HepG2 (cell line): ENCODE measurements at regions not wholly inside any gene's neighbourhood (a gene's known extent, or its start where the extent isn't known, plus 50 kb on each side); places are given as distances from the start of the nearest gene placed in this dataset.

Source experiments
- ATAC-seq: fragments of 200-7000 bp; cut with Tn5 transposase; 3 replicates; pipeline ENCODE4 v1.9.1; 2020; ENCODE audit warnings: mild to moderate bottlenecking, moderate library complexity
- BruUV-seq: library from RNA; stranded (reverse); fragments of 400-500 nt; replicated peaks from 2 replicates; lab custom pipeline; 2021; lab: Mats Ljungman, UMichigan
- CTCF ChIA-PET: fragments of 300-600 bp; formaldehyde crosslinking; extraction: SDS; loops from one replicate; lab custom pipeline; 2021; ENCODE audit warnings: low total read pairs, inconsistent platforms, low intra/inter-chr PET ratio; lab: Yijun Ruan, JAX
- POLR2A ChIA-PET: fragments of 350-600 bp; sonication (Branson Sonifier 250); formaldehyde crosslinking; loops from one replicate; lab custom pipeline; 2020; ENCODE audit warnings: antibody characterized with exemption, inconsistent platforms; lab: Yijun Ruan, JAX
- DNase-seq: peaks from one replicate; pipeline ENCODE4 v3.0.0-alpha.2; 2015; ENCODE audit warnings: low spot score
- FAIRE-seq: peaks from 3 replicates; lab custom pipeline; 2011; peaks lifted over from hg19 to GRCh38; lab: Jason Lieb, UNC
- H2AFZ ChIP-seq: one replicate; pipeline ENCODE4 v1.6.1; 2011; ENCODE audit warnings: low read length, inconsistent platforms
- H3K27ac ChIP-seq: fragments of 300-600 bp; 3 replicates; pipeline ENCODE4 v1.8.0; 2011; ENCODE audit warnings: mixed run types, mild to moderate bottlenecking, mixed read lengths, low read length, inconsistent platforms; ENCODE audit not compliant: insufficient read depth; ENCODE audit errors: extremely low read length
- H3K27me3 ChIP-seq, 2 experiments: fragments of 200-600 bp in 1 of 2; 2 replicates in 1 of 2; 3 replicates in 1 of 2; pipeline versions ENCODE4 v1.6.0 to v1.8.0; 2011; ENCODE audit warnings: low read length in 2 of 2, mild to moderate bottlenecking in 2 of 2, moderate library complexity in 2 of 2, inconsistent platforms in 1 of 2; ENCODE audit not compliant: insufficient read depth in 2 of 2, control insufficient read depth in 1 of 2
- H3K36me3 ChIP-seq, 2 experiments: fragments of 200-600 bp in 1 of 2; replicated peaks in 1 of 2; 2 replicates in 1 of 2; 3 replicates in 1 of 2; pipeline versions ENCODE4 v1.5.1 to v1.8.0; 2011; ENCODE audit warnings: low read length in 2 of 2, inconsistent platforms in 1 of 2; ENCODE audit not compliant: insufficient read depth in 2 of 2, control insufficient read depth in 1 of 2
- H3K4me1 ChIP-seq: 2 replicates; pipeline ENCODE4 v1.5.1; 2012; ENCODE audit warnings: low read length, inconsistent platforms; ENCODE audit not compliant: insufficient read depth
- H3K4me2 ChIP-seq: 2 replicates; pipeline ENCODE4 v1.6.0; 2011; ENCODE audit warnings: low read depth, low read length, inconsistent platforms
- H3K4me3 ChIP-seq, 3 experiments: fragments of 200-600 bp in 1 of 3; sonication (generic), shearing (Covaris generic) in 1 of 3; replicated peaks in 1 of 3; 2 replicates each; pipeline ENCODE4 v1.5.1; 2011 to 2016; ENCODE audit warnings: low read length in 3 of 3, inconsistent platforms in 2 of 3, low read depth in 2 of 3, mild to moderate bottlenecking in 2 of 3, control low read depth in 1 of 3, mixed read lengths in 1 of 3; ENCODE audit not compliant: insufficient read depth in 1 of 3
- H3K79me2 ChIP-seq: one replicate; pipeline ENCODE4 v1.6.1; 2011; ENCODE audit warnings: low read length, inconsistent platforms; ENCODE audit not compliant: insufficient read depth
- H3K9ac ChIP-seq: 2 replicates; pipeline ENCODE4 v1.6.0; 2011; ENCODE audit warnings: mild to moderate bottlenecking, low read depth, low read length, inconsistent platforms; ENCODE audit not compliant: insufficient read depth
- H3K9me3 ChIP-seq: 2 replicates; pipeline ENCODE4 v1.5.1; 2012; ENCODE audit warnings: mild to moderate bottlenecking, low read length
- H4K20me1 ChIP-seq: 2 replicates; pipeline ENCODE4 v1.6.0; 2011; ENCODE audit warnings: inconsistent platforms, mild to moderate bottlenecking, low read length, moderate library complexity; ENCODE audit not compliant: insufficient read depth
- ARNT2 ChIP-seq: sonication (generic); formaldehyde crosslinking; IDR thresholded peaks from 2 replicates; pipeline ENCODE4 v1.8.0; 2022; ENCODE audit warnings: mild to moderate bottlenecking, low read depth, missing genetic modification reagents, moderate library complexity
- BRD4 ChIP-seq: sonication (generic); formaldehyde crosslinking; IDR thresholded peaks from 2 replicates; pipeline ENCODE4 v1.4.0; 2020; ENCODE audit warnings: missing genetic modification reagents
- ERF ChIP-seq: IDR thresholded peaks from 2 replicates; pipeline ENCODE4 v1.6.1; 2018; ENCODE audit warnings: missing biosample characterization, missing genetic modification reagents
- HIC2 ChIP-seq: sonication (generic); formaldehyde crosslinking; IDR thresholded peaks from 2 replicates; pipeline ENCODE4 v1.9.0; 2022; ENCODE audit warnings: low read depth, missing genetic modification reagents
- HIVEP1 ChIP-seq: sonication (generic); formaldehyde crosslinking; IDR thresholded peaks from 2 replicates; pipeline ENCODE4 v1.4.0; 2020; ENCODE audit warnings: mild to moderate bottlenecking, missing genetic modification reagents
- JUN ChIP-seq: sonication (generic); formaldehyde crosslinking; IDR thresholded peaks from 2 replicates; pipeline ENCODE4 v1.4.0; 2020; ENCODE audit warnings: mild to moderate bottlenecking, missing genetic modification reagents
- KLF13 ChIP-seq: sonication (generic); formaldehyde crosslinking; IDR thresholded peaks from 2 replicates; pipeline ENCODE4 v1.4.0; 2020; ENCODE audit warnings: mild to moderate bottlenecking, missing genetic modification reagents
- MAFK ChIP-seq, 2 experiments: IDR thresholded peaks in 1 of 2; conservative IDR thresholded peaks in 1 of 2; 2 replicates each; pipeline ENCODE4 v1.6.1; 2011; ENCODE audit warnings: improper control_type of control experiment in 2 of 2, low read length in 2 of 2
- NBN ChIP-seq: fragments of 450-650 bp; conservative IDR thresholded peaks from 2 replicates; pipeline ENCODE4 v1.6.1; 2017
- NCOA2 ChIP-seq: sonication (generic); formaldehyde crosslinking; IDR thresholded peaks from 2 replicates; pipeline ENCODE4 v1.8.0; 2022; ENCODE audit warnings: inconsistent platforms
- NCOA5 ChIP-seq: sonication (generic); formaldehyde crosslinking; IDR thresholded peaks from 2 replicates; pipeline ENCODE4 v1.4.0; 2020; ENCODE audit warnings: missing genetic modification reagents
- PITX1 ChIP-seq: sonication (generic); formaldehyde crosslinking; IDR thresholded peaks from 2 replicates; pipeline ENCODE4 v1.5.1; 2020; ENCODE audit warnings: mild to moderate bottlenecking, missing genetic modification reagents
- SRSF4 ChIP-seq: fragments of 200-400 bp; formaldehyde crosslinking; IDR thresholded peaks from one replicate; pipeline ENCODE4 v1.6.1; 2018; ENCODE audit warnings: mild to moderate bottlenecking, low read depth, low read length, moderate library complexity; ENCODE audit not compliant: poor library complexity, severe bottlenecking
- TCF12 ChIP-seq, 2 experiments: fragments of 450-650 bp in 1 of 2; sonication (generic) in 1 of 2; formaldehyde crosslinking in 1 of 2; IDR thresholded peaks; 2 replicates each; pipeline versions ENCODE4 v1.6.1 to v1.8.0; 2017 to 2022; ENCODE audit warnings: antibody characterized with exemption in 1 of 2, mild to moderate bottlenecking in 1 of 2, missing genetic modification reagents in 1 of 2, moderate library complexity in 1 of 2
- ZFP90 ChIP-seq: sonication (generic); formaldehyde crosslinking; IDR thresholded peaks from 2 replicates; pipeline ENCODE4 v1.8.0; 2022; ENCODE audit warnings: missing genetic modification reagents, mild to moderate bottlenecking, inconsistent platforms, borderline replicate concordance
- ZNF264 ChIP-seq: sonication (generic); formaldehyde crosslinking; IDR thresholded peaks from 2 replicates; pipeline ENCODE4 v1.4.0; 2020; ENCODE audit warnings: missing genetic modification reagents
- ZNF414 ChIP-seq: sonication (generic); formaldehyde crosslinking; IDR thresholded peaks from 2 replicates; pipeline ENCODE4 v1.5.0; 2020; ENCODE audit warnings: missing genetic modification reagents
- ZNF615 ChIP-seq: sonication (generic); formaldehyde crosslinking; IDR thresholded peaks from 2 replicates; pipeline ENCODE4 v1.5.0; 2020; ENCODE audit warnings: mild to moderate bottlenecking, missing genetic modification reagents, borderline replicate concordance
- ZNF780A ChIP-seq: sonication (generic); formaldehyde crosslinking; IDR thresholded peaks from 2 replicates; pipeline ENCODE4 v1.8.0; 2022; ENCODE audit warnings: mild to moderate bottlenecking, missing genetic modification reagents, moderate library complexity
- WGBS: methylation state at CpG from one replicate; pipeline ENCODE4 v1.1.6; 2017; ENCODE audit warnings: low lambda C conversion rate; 5-methylcytosine and 5-hydroxymethylcytosine counted together
- in situ Hi-C: cut with HindIII; loops from 2 replicates; pipeline ENCODE4 v1.10.0; 2017; ENCODE audit warnings: low pct_unique_long_range_greater_than_20kb; ENCODE audit not compliant: extremely low pct_ligation_motif_present
- intact Hi-C: fragments of 100-400 bp; cut with micrococcal nuclease; formaldehyde crosslinking; loops from one replicate; pipeline ENCODE4 v1.10.0; 2022; ENCODE audit not compliant: unreplicated experiment

GRCh38 chr4:33080275-33080674 is 2360.1 kb downstream of the PCDH7 start (continued):
- TF ChIP-seq NCOA5 (CRISPR knock-in tag) (no peak), ZNF780A (CRISPR knock-in tag) (no peak), MAFK (conservative IDR thresholded peaks at IDR 0.05 in 1 of 2, IDR thresholded peaks at IDR 0.05 in 1 of 2; ENCODE audit: low read length in 2 of 2) (no peak), ARNT2 (CRISPR knock-in tag) (no peak), KLF13 (CRISPR knock-in tag) (no peak), JUN (CRISPR knock-in tag) (no peak), HIC2 (CRISPR knock-in tag) (no peak), NCOA2 (CRISPR knock-in tag) (no peak), ZNF264 (CRISPR knock-in tag) (no peak), ERF (CRISPR knock-in tag) (no peak)

- no peak overlapping the region for H2AFZ ChIP-seq
- H3K36me3 ChIP-seq: no peaks in the 10 kb centered on the region
- in situ Hi-C loops: no loop called here
- no peak for DNase-seq
- CTCF ChIA-PET: no interaction called here
- no peak for ATAC-seq
- BruUV-seq: no TSS peak
- H3K9ac ChIP-seq: no peak overlapping the region
- TF ChIP-seq HIVEP1 (CRISPR knock-in tag): no peak
- no peak for TF ChIP-seq SRSF4
- TF ChIP-seq BRD4 (CRISPR knock-in tag): no peak
- no peak for TF ChIP-seq PITX1 (CRISPR knock-in tag)
- TF ChIP-seq ZFP90 (CRISPR knock-in tag): no peak
- no peak for TF ChIP-seq TCF12 (IDR thresholded peaks at IDR 0.05)
- no peak for TF ChIP-seq TCF12 (CRISPR knock-in tag; IDR thresholded peaks at IDR 0.05)
- TF ChIP-seq ZNF615 (CRISPR knock-in tag): no peak
- no peak for TF ChIP-seq NBN
- no peak for TF ChIP-seq ZNF414
- TF ChIP-seq, all 625 proteins: peak for 0
- H3K79me2 ChIP-seq: no peaks in the 10 kb centered on the region
- H3K27ac ChIP-seq: no peak overlapping the region
- no peak overlapping the region for H3K4me2 ChIP-seq
- H3K4me1 ChIP-seq: no peaks in the 10 kb centered on the region
- H3K4me3 ChIP-seq: no peak overlapping the region
- WGBS: 3% methylated on average over 2 of the region's 2 CpGs
- no peak for FAIRE-seq
- H3K9me3 ChIP-seq: no peaks in the 10 kb centered on the region
- intact Hi-C loops: no loop called here
- no peaks in the 10 kb centered on the region for H4K20me1 ChIP-seq
- H3K27me3 ChIP-seq: no peaks in the 10 kb centered on the region
- POLR2A ChIA-PET: no interaction called here
These were observed 2365.5 kb downstream of the PCDH7 start for GRCh38 chr4:33085709-33086108.
